Astrocyte of the spinal cord (primary cell): ENCODE measurements at regions not wholly inside any gene's neighbourhood (a gene's known extent, or its start where the extent isn't known, plus 50 kb on each side); places are given as distances from the start of the nearest gene placed in this dataset.

Experiments used
- DNase-seq: peaks from one replicate; pipeline ENCODE4 v3.0.0; 2011; ENCODE audit warnings: low read depth, low spot score
- H3K4me3 ChIP-seq: 2 replicates; pipeline ENCODE4 v1.5.1; 2011; ENCODE audit warnings: low read depth, mild to moderate bottlenecking, low read length, moderate library complexity
- CTCF ChIP-seq: IDR thresholded peaks from 2 replicates; pipeline ENCODE4 v1.5.1; 2012; ENCODE audit warnings: low read depth, mild to moderate bottlenecking, low read length, inconsistent platforms
- in situ Hi-C: cut with HindIII; loops from 2 replicates; pipeline ENCODE4 v1.10.0; 2017; ENCODE audit warnings: low sequenced_read_pairs

- DNase-seq = no peak
- TF ChIP-seq CTCF = no peak
- no peak overlapping the region for H3K4me3 ChIP-seq
- in situ Hi-C loops = no loop called here
Measured at GRCh38 chr2:22360735-22361374, 1024.1 kb upstream of the KLHL29 start.

GRCh38 chr2:22361571-22361970 is 1023.4 kb upstream of the KLHL29 start:
- no peak overlapping the region for H3K4me3 ChIP-seq
- in situ Hi-C loops = no loop called here
- DNase-seq = no peak
- TF ChIP-seq CTCF = no peak

- in situ Hi-C loops = no loop called here
- no peak for DNase-seq
- TF ChIP-seq CTCF = no peak
- H3K4me3 ChIP-seq = no peak overlapping the region
Measured at GRCh38 chr2:22375096-22375495, 1009.9 kb upstream of the KLHL29 start.

- no peak for TF ChIP-seq CTCF
- DNase-seq = no peak
- H3K4me3 ChIP-seq = no peak overlapping the region
- in situ Hi-C loops = no loop called here
Measured at GRCh38 chr2:22377268-22377667, 1007.7 kb upstream of the KLHL29 start.

GRCh38 chr2:22382479-22383169 is 1002.4 kb upstream of the KLHL29 start:
- TF ChIP-seq CTCF = no peak
- no peak for DNase-seq
- H3K4me3 ChIP-seq = no peak overlapping the region
- in situ Hi-C loops = no loop called here

- TF ChIP-seq CTCF = no peak
- in situ Hi-C loops = no loop called here
- no peak overlapping the region for H3K4me3 ChIP-seq
- DNase-seq = no peak
Measured at GRCh38 chr2:22397847-22398246, 987.1 kb upstream of the KLHL29 start.
